ENCODE measurements at regions not wholly inside any gene's neighbourhood (a gene's known extent, or its start where the extent isn't known, plus 50 kb on each side); places are given as distances from the start of the nearest gene placed in this dataset.
"Not testable (repeated sequence)": the region's sequence is repeated elsewhere in the genome, so short reads cannot be mapped to it uniquely, and the experiment has no call there.

GRCh38 chr9:29974197-29974596 is 2400.9 kb upstream of the C9orf72 start:
- ATAC-seq (ENCODE audit: poor library complexity) (no peak), DNase-seq (no peak)
- intact Hi-C loops (cut with DNase I): no loop called here

- no peak for DNase-seq
- ATAC-seq (ENCODE audit: poor library complexity): no peak
- intact Hi-C loops (cut with DNase I): no loop called here
Measured at GRCh38 chr9:29976981-29977380, 2403.7 kb upstream of the C9orf72 start.

GRCh38 chr9:29981013-29981412 is 2403.4 kb upstream of the ACO1 start:
- intact Hi-C loops (cut with DNase I): no loop called here
- ATAC-seq (ENCODE audit: poor library complexity): no peak
- no peak for DNase-seq

- ATAC-seq (ENCODE audit: poor library complexity) (no peak), DNase-seq (no peak)
- intact Hi-C loops (cut with DNase I): no loop called here
Measured at GRCh38 chr9:29999645-30000044, 2384.8 kb upstream of the ACO1 start.

GRCh38 chr9:30010691-30011090 is 2373.8 kb upstream of the ACO1 start:
- no peak for ATAC-seq (ENCODE audit: poor library complexity)
- no peak for DNase-seq
- intact Hi-C loops (cut with DNase I): no loop called here

- intact Hi-C loops (cut with DNase I): no loop called here
- no peak for DNase-seq
- ATAC-seq (ENCODE audit: poor library complexity): no peak
Measured at GRCh38 chr9:30012622-30013021, 2371.8 kb upstream of the ACO1 start.

GRCh38 chr9:30015073-30015472 is 2369.4 kb upstream of the ACO1 start:
- DNase-seq (no peak), ATAC-seq (ENCODE audit: poor library complexity) (no peak)
- intact Hi-C loops (cut with DNase I): no loop called here

GRCh38 chr9:30020161-30020560 is 2364.3 kb upstream of the ACO1 start:
- intact Hi-C loops (cut with DNase I): no loop called here
- no peak for ATAC-seq (ENCODE audit: poor library complexity)

GRCh38 chr9:30035761-30036160 is 2348.7 kb upstream of the ACO1 start:
- ATAC-seq (ENCODE audit: poor library complexity): no peak

More at GRCh38 chr9:30020161-30020560, 2364.3 kb upstream of the ACO1 start:
- no peak for DNase-seq

GRCh38 chr9:30036558-30036957 is 2347.9 kb upstream of the ACO1 start:
- ATAC-seq (ENCODE audit: poor library complexity) (no peak), DNase-seq (no peak)
- intact Hi-C loops (cut with DNase I): no loop called here

More at GRCh38 chr9:30035761-30036160, 2348.7 kb upstream of the ACO1 start:
- DNase-seq: no peak
- intact Hi-C loops (cut with DNase I): no loop called here

- intact Hi-C loops (cut with DNase I): no loop called here
- ATAC-seq (ENCODE audit: poor library complexity) (no peak), DNase-seq (no peak)
Measured at GRCh38 chr9:30039712-30040111, 2344.7 kb upstream of the ACO1 start.

- no peak for DNase-seq
- intact Hi-C loops (cut with DNase I): no loop called here
- ATAC-seq (ENCODE audit: poor library complexity): no peak
Measured at GRCh38 chr9:30048396-30048795, 2336.0 kb upstream of the ACO1 start.

GRCh38 chr9:30058463-30058862 is 2326.0 kb upstream of the ACO1 start:
- intact Hi-C loops (cut with DNase I): no loop called here
- DNase-seq: no peak
- no peak for ATAC-seq (ENCODE audit: poor library complexity)

- DNase-seq (no peak), ATAC-seq (ENCODE audit: poor library complexity) (no peak)
- intact Hi-C loops (cut with DNase I): no loop called here
Measured at GRCh38 chr9:30060976-30061375, 2323.5 kb upstream of the ACO1 start.

GRCh38 chr9:30065888-30066287 is 2318.6 kb upstream of the ACO1 start:
- intact Hi-C loops (cut with DNase I): no loop called here
- no peak for DNase-seq

GRCh38 chr9:30069236-30069635 is 2315.2 kb upstream of the ACO1 start:
- intact Hi-C loops (cut with DNase I); DNase-seq; ATAC-seq (ENCODE audit: poor library complexity): not testable (repeated sequence)

More at GRCh38 chr9:30065888-30066287, 2318.6 kb upstream of the ACO1 start:
- ATAC-seq (ENCODE audit: poor library complexity): no peak

GRCh38 chr9:30075022-30075421 is 2309.4 kb upstream of the ACO1 start:
- intact Hi-C loops (cut with DNase I): no loop called here
- ATAC-seq (ENCODE audit: poor library complexity) (no peak), DNase-seq (no peak)

GRCh38 chr9:30075451-30076199 is 2308.8 kb upstream of the ACO1 start:
- no peak for ATAC-seq (ENCODE audit: poor library complexity)
- no peak for DNase-seq
- intact Hi-C loops (cut with DNase I): no loop called here

GRCh38 chr9:30078195-30078594 is 2306.2 kb upstream of the ACO1 start:
- DNase-seq: no peak
- intact Hi-C loops (cut with DNase I): no loop called here
- no peak for ATAC-seq (ENCODE audit: poor library complexity)

GRCh38 chr9:30089428-30089827 is 2295.0 kb upstream of the ACO1 start:
- intact Hi-C loops (cut with DNase I): no loop called here
- DNase-seq: no peak
- ATAC-seq (ENCODE audit: poor library complexity): no peak

All from Right ventricle myocardium superior (tissue), 1 donor.